ENCODE measurements at regions not wholly inside any gene's neighbourhood (a gene's known extent, or its start where the extent isn't known, plus 50 kb on each side); places are given as distances from the start of the nearest gene placed in this dataset.

GRCh38 chrX:20523626-20524312 is 257.1 kb upstream of the RPS6KA3 start:
- no peaks in the 10 kb centered on the region for H3K36me3 ChIP-seq (ENCODE audit: insufficient read depth, low read length)
- no peak for DNase-seq
- H3K27ac ChIP-seq (ENCODE audit: low read length), result no peak overlapping the region
- no peaks in the 10 kb centered on the region for H3K4me1 ChIP-seq (ENCODE audit: low read length)
- no peak overlapping the region for H3K9ac ChIP-seq (ENCODE audit: low read length)
- H3K4me3 ChIP-seq (ENCODE audit: low read length), result no peak overlapping the region
- H3K27me3 ChIP-seq (ENCODE audit: low read length), result 0 out of 2 replicates have a peak, but pooled peaks cover 3% of the 10 kb centered on the region
- no peaks in the 10 kb centered on the region for H3K9me3 ChIP-seq (ENCODE audit: low read length)
- H3K79me2 ChIP-seq (ENCODE audit: low read length), result no peaks in the 10 kb centered on the region
- H3K9me2 ChIP-seq (replicated peaks; ENCODE audit: insufficient read depth, low read length), result no peaks in the 10 kb centered on the region
- H4K20me1 ChIP-seq (ENCODE audit: insufficient read depth, low read depth, low read length), result no peaks in the 10 kb centered on the region
- no peak overlapping the region for H2AFZ ChIP-seq (ENCODE audit: low read length)
- no peak overlapping the region for H3K4me2 ChIP-seq (ENCODE audit: low read depth, low read length, poor library complexity, severe bottlenecking)

- Histone ChIP-seq H3K9me3 (ENCODE audit: low read length) (no peaks in the 10 kb centered on the region), H3K4me2 (ENCODE audit: low read depth, low read length, poor library complexity, severe bottlenecking) (no peak overlapping the region), H3K4me3 (ENCODE audit: low read length) (no peak overlapping the region), H3K79me2 (ENCODE audit: low read length) (no peaks in the 10 kb centered on the region), H3K4me1 (ENCODE audit: low read length) (no peaks in the 10 kb centered on the region), H3K9ac (ENCODE audit: low read length) (no peak overlapping the region), H3K36me3 (ENCODE audit: insufficient read depth, low read length) (no peaks in the 10 kb centered on the region), H3K27me3 (ENCODE audit: low read length) (0 out of 2 replicates have a peak, but pooled peaks cover 3% of the 10 kb centered on the region), H2AFZ (ENCODE audit: low read length) (no peak overlapping the region), H3K9me2 (replicated peaks; ENCODE audit: insufficient read depth, low read length) (no peaks in the 10 kb centered on the region), H3K27ac (ENCODE audit: low read length) (no peak overlapping the region), H4K20me1 (ENCODE audit: insufficient read depth, low read depth, low read length) (no peaks in the 10 kb centered on the region)
- DNase-seq, result no peak
These were observed 255.7 kb upstream of the RPS6KA3 start for GRCh38 chrX:20522420-20522819.

- Histone ChIP-seq H3K36me3 (ENCODE audit: insufficient read depth, low read length) (no peaks in the 10 kb centered on the region), H2AFZ (ENCODE audit: low read length) (no peak overlapping the region), H3K9ac (ENCODE audit: low read length) (no peak overlapping the region), H3K9me2 (replicated peaks; ENCODE audit: insufficient read depth, low read length) (no peaks in the 10 kb centered on the region), H3K4me1 (ENCODE audit: low read length) (no peaks in the 10 kb centered on the region), H3K4me3 (ENCODE audit: low read length) (no peak overlapping the region), H3K27ac (ENCODE audit: low read length) (no peak overlapping the region), H3K9me3 (ENCODE audit: low read length) (no peaks in the 10 kb centered on the region), H3K79me2 (ENCODE audit: low read length) (no peaks in the 10 kb centered on the region), H4K20me1 (ENCODE audit: insufficient read depth, low read depth, low read length) (no peaks in the 10 kb centered on the region), H3K27me3 (ENCODE audit: low read length) (0 out of 2 replicates have a peak, but pooled peaks cover 3% of the 10 kb centered on the region), H3K4me2 (ENCODE audit: low read depth, low read length, poor library complexity, severe bottlenecking) (no peak overlapping the region)
- DNase-seq, result no peak
These were observed 254.5 kb upstream of the RPS6KA3 start for GRCh38 chrX:20521222-20521621.

GRCh38 chrX:20519826-20520225 is 253.1 kb upstream of the RPS6KA3 start:
- no peak for DNase-seq
- Histone ChIP-seq H3K4me2 (ENCODE audit: low read depth, low read length, poor library complexity, severe bottlenecking) (no peak overlapping the region), H3K27me3 (ENCODE audit: low read length) (0 out of 2 replicates have a peak, but pooled peaks cover 3% of the 10 kb centered on the region), H3K4me3 (ENCODE audit: low read length) (no peak overlapping the region), H3K36me3 (ENCODE audit: insufficient read depth, low read length) (no peaks in the 10 kb centered on the region), H2AFZ (ENCODE audit: low read length) (no peak overlapping the region), H3K79me2 (ENCODE audit: low read length) (no peaks in the 10 kb centered on the region), H3K9ac (ENCODE audit: low read length) (no peak overlapping the region), H4K20me1 (ENCODE audit: insufficient read depth, low read depth, low read length) (no peaks in the 10 kb centered on the region), H3K4me1 (ENCODE audit: low read length) (no peaks in the 10 kb centered on the region), H3K9me3 (ENCODE audit: low read length) (no peaks in the 10 kb centered on the region), H3K27ac (ENCODE audit: low read length) (no peak overlapping the region), H3K9me2 (replicated peaks; ENCODE audit: insufficient read depth, low read length) (no peaks in the 10 kb centered on the region)

- no peaks in the 10 kb centered on the region for H3K79me2 ChIP-seq (ENCODE audit: low read length)
- no peak overlapping the region for H3K27ac ChIP-seq (ENCODE audit: low read length)
- no peaks in the 10 kb centered on the region for H3K36me3 ChIP-seq (ENCODE audit: insufficient read depth, low read length)
- H3K4me2 ChIP-seq (ENCODE audit: low read depth, low read length, poor library complexity, severe bottlenecking), result no peak overlapping the region
- DNase-seq, result no peak
- no peaks in the 10 kb centered on the region for H3K9me3 ChIP-seq (ENCODE audit: low read length)
- H2AFZ ChIP-seq (ENCODE audit: low read length), result no peak overlapping the region
- no peaks in the 10 kb centered on the region for H3K9me2 ChIP-seq (replicated peaks; ENCODE audit: insufficient read depth, low read length)
- 0 out of 2 replicates have a peak, but pooled peaks cover under 1% of the 10 kb centered on the region for H3K27me3 ChIP-seq (ENCODE audit: low read length)
- H3K4me1 ChIP-seq (ENCODE audit: low read length), result no peaks in the 10 kb centered on the region
- no peaks in the 10 kb centered on the region for H4K20me1 ChIP-seq (ENCODE audit: insufficient read depth, low read depth, low read length)
- H3K4me3 ChIP-seq (ENCODE audit: low read length), result no peak overlapping the region
- H3K9ac ChIP-seq (ENCODE audit: low read length), result no peak overlapping the region
These were observed 252.4 kb upstream of the RPS6KA3 start for GRCh38 chrX:20519146-20519545.

- Histone ChIP-seq H3K27me3 (ENCODE audit: low read length) (no peaks in the 10 kb centered on the region), H3K9me3 (ENCODE audit: low read length) (no peaks in the 10 kb centered on the region), H3K9me2 (replicated peaks; ENCODE audit: insufficient read depth, low read length) (no peaks in the 10 kb centered on the region), H3K4me1 (ENCODE audit: low read length) (no peaks in the 10 kb centered on the region), H3K27ac (ENCODE audit: low read length) (no peak overlapping the region), H3K79me2 (ENCODE audit: low read length) (no peaks in the 10 kb centered on the region), H3K9ac (ENCODE audit: low read length) (no peak overlapping the region), H4K20me1 (ENCODE audit: insufficient read depth, low read depth, low read length) (no peaks in the 10 kb centered on the region), H2AFZ (ENCODE audit: low read length) (no peak overlapping the region), H3K4me3 (ENCODE audit: low read length) (no peak overlapping the region), H3K36me3 (ENCODE audit: insufficient read depth, low read length) (no peaks in the 10 kb centered on the region), H3K4me2 (ENCODE audit: low read depth, low read length, poor library complexity, severe bottlenecking) (no peak overlapping the region)
- no peak for DNase-seq
These were observed 250.9 kb upstream of the RPS6KA3 start for GRCh38 chrX:20517565-20517964.

- Histone ChIP-seq H3K27me3 (ENCODE audit: low read length) (no peaks in the 10 kb centered on the region), H3K9me2 (replicated peaks; ENCODE audit: insufficient read depth, low read length) (no peaks in the 10 kb centered on the region), H4K20me1 (ENCODE audit: insufficient read depth, low read depth, low read length) (no peaks in the 10 kb centered on the region), H3K27ac (ENCODE audit: low read length) (no peak overlapping the region), H3K4me2 (ENCODE audit: low read depth, low read length, poor library complexity, severe bottlenecking) (no peak overlapping the region), H3K79me2 (ENCODE audit: low read length) (no peaks in the 10 kb centered on the region), H2AFZ (ENCODE audit: low read length) (no peak overlapping the region), H3K4me3 (ENCODE audit: low read length) (no peak overlapping the region), H3K4me1 (ENCODE audit: low read length) (no peaks in the 10 kb centered on the region), H3K9me3 (ENCODE audit: low read length) (no peaks in the 10 kb centered on the region), H3K36me3 (ENCODE audit: insufficient read depth, low read length) (no peaks in the 10 kb centered on the region), H3K9ac (ENCODE audit: low read length) (no peak overlapping the region)
- no peak for DNase-seq
These were observed 249.2 kb upstream of the RPS6KA3 start for GRCh38 chrX:20515841-20516461.

GRCh38 chrX:20514358-20514757 is 247.6 kb upstream of the RPS6KA3 start:
- Histone ChIP-seq H3K36me3 (ENCODE audit: insufficient read depth, low read length) (no peaks in the 10 kb centered on the region), H4K20me1 (ENCODE audit: insufficient read depth, low read depth, low read length) (no peaks in the 10 kb centered on the region), H2AFZ (ENCODE audit: low read length) (no peak overlapping the region), H3K4me3 (ENCODE audit: low read length) (no peak overlapping the region), H3K4me1 (ENCODE audit: low read length) (no peaks in the 10 kb centered on the region), H3K4me2 (ENCODE audit: low read depth, low read length, poor library complexity, severe bottlenecking) (no peak overlapping the region), H3K27ac (ENCODE audit: low read length) (no peak overlapping the region), H3K27me3 (ENCODE audit: low read length) (no peaks in the 10 kb centered on the region), H3K9me3 (ENCODE audit: low read length) (no peaks in the 10 kb centered on the region), H3K9me2 (replicated peaks; ENCODE audit: insufficient read depth, low read length) (no peaks in the 10 kb centered on the region), H3K9ac (ENCODE audit: low read length) (no peak overlapping the region), H3K79me2 (ENCODE audit: low read length) (no peaks in the 10 kb centered on the region)
- DNase-seq, result no peak
